HFF-Myc (cell line): ENCODE measurements at regions not wholly inside any gene's neighbourhood (a gene's known extent, or its start where the extent isn't known, plus 50 kb on each side); places are given as distances from the start of the nearest gene placed in this dataset.

ENCODE experiments used
- DNase-seq: peaks from one replicate; pipeline ENCODE4 v3.0.0-alpha.2; 2011; ENCODE audit warnings: low read depth; ENCODE audit errors: extremely low read depth
- H3K4me3 ChIP-seq: replicated peaks from 2 replicates; pipeline ENCODE4 v1.5.1; 2011; ENCODE audit warnings: low read depth, mild to moderate bottlenecking, control low read depth, low read length
- CTCF ChIP-seq: IDR thresholded peaks from 2 replicates; pipeline ENCODE4 v1.5.1; 2012; ENCODE audit warnings: mild to moderate bottlenecking, low read depth, low read length, control low read depth; ENCODE audit errors: missing control alignments

- no peak for TF ChIP-seq CTCF
- no peak for DNase-seq
- no peak overlapping the region for H3K4me3 ChIP-seq
Observed at GRCh38 chr13:31912647-31913401, 118.8 kb upstream of the FRY start.

GRCh38 chr13:31913459-31913858 is 118.1 kb upstream of the FRY start:
- TF ChIP-seq CTCF, result no peak
- no peak overlapping the region for H3K4me3 ChIP-seq
- no peak for DNase-seq

- no peak for DNase-seq
- no peak for TF ChIP-seq CTCF
- H3K4me3 ChIP-seq, result no peak overlapping the region
Observed at GRCh38 chr13:31914843-31915242, 116.7 kb upstream of the FRY start.

GRCh38 chr13:31918707-31919106 is 112.9 kb upstream of the FRY start:
- no peak for DNase-seq
- TF ChIP-seq CTCF, result no peak
- H3K4me3 ChIP-seq, result no peak overlapping the region

GRCh38 chr13:31919241-31919640 is 112.3 kb upstream of the FRY start:
- DNase-seq, result no peak
- H3K4me3 ChIP-seq, result no peak overlapping the region
- TF ChIP-seq CTCF, result no peak

- DNase-seq, result no peak
- H3K4me3 ChIP-seq, result no peak overlapping the region
- no peak for TF ChIP-seq CTCF
Observed at GRCh38 chr13:31919971-31920726, 111.4 kb upstream of the FRY start.
